ENCODE measurements at regions not wholly inside any gene's neighbourhood (a gene's known extent, or its start where the extent isn't known, plus 50 kb on each side); places are given as distances from the start of the nearest gene placed in this dataset.
A peak's percentile ranks its signal among the peaks of the same experiment; 100 is the strongest.
"Not testable (repeated sequence)": the region's sequence is repeated elsewhere in the genome, so short reads cannot be mapped to it uniquely, and the experiment has no call there.

DNA sequence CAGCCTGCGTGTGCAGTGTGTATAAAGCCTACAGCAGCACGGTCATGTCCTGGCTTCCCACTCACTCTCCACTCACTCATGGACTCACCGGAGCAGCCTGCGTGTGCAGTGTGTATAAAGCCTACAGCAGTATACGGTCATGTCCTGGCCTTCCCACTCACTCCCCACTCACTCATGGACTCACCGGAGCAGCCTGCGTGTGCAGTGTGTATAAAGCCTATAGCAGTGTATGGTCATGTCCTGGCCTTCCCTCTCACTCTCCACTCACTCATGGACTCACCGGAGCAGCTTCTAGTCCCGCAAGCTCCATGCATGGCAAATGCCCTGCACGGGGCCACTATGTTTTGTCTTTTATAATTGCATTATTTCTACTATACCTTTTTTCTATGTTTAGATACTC lies 149.8 kb downstream of the DLL1 start:
- H3K9me3 ChIP-seq (ENCODE audit: insufficient read depth, low read depth, low read length) = peaks cover 29% of the 10 kb centered on the region
- not testable (repeated sequence) for DNase-seq; H3K36me3 ChIP-seq (ENCODE audit: control insufficient read depth in 1 of 2, insufficient read depth in 2 of 2, low read length in 2 of 2); H3K9ac ChIP-seq (ENCODE audit: low read length); H3K4me2 ChIP-seq (ENCODE audit: low read length); H4K91ac ChIP-seq (ENCODE audit: low read depth, low read length); H3K27ac ChIP-seq (ENCODE audit: low read depth, low read length); H2BK120ac ChIP-seq (ENCODE audit: insufficient read depth, low read length, poor library complexity); H2AFZ ChIP-seq (ENCODE audit: insufficient read depth, low read length, poor library complexity); H4K8ac ChIP-seq (ENCODE audit: low read depth, low read length); H3K79me1 ChIP-seq (ENCODE audit: low read length); H2BK12ac ChIP-seq (ENCODE audit: low read length); H3K4ac ChIP-seq (ENCODE audit: low read depth, low read length); H4K12ac ChIP-seq (ENCODE audit: low read depth, low read length); H3K27me3 ChIP-seq (ENCODE audit: insufficient read depth, low read length); H3K18ac ChIP-seq (ENCODE audit: low read length); H3K23ac ChIP-seq (ENCODE audit: low read length); H3K4me3 ChIP-seq (ENCODE audit: low read depth, low read length); H3K14ac ChIP-seq (ENCODE audit: low read length); H2AK5ac ChIP-seq (ENCODE audit: low read length); H3K79me2 ChIP-seq (ENCODE audit: control insufficient read depth, insufficient read depth, low read length, poor library complexity); H2BK5ac ChIP-seq (ENCODE audit: low read depth, low read length, poor library complexity); H3K4me1 ChIP-seq (ENCODE audit: control insufficient read depth in 1 of 2, insufficient read depth in 2 of 2, low read length in 2 of 2)
- WGBS (ENCODE audit: extremely low coverage, insufficient coverage, insufficient read length) = no CpG with 5 or more reads among the region's 10 CpGs

DNA sequence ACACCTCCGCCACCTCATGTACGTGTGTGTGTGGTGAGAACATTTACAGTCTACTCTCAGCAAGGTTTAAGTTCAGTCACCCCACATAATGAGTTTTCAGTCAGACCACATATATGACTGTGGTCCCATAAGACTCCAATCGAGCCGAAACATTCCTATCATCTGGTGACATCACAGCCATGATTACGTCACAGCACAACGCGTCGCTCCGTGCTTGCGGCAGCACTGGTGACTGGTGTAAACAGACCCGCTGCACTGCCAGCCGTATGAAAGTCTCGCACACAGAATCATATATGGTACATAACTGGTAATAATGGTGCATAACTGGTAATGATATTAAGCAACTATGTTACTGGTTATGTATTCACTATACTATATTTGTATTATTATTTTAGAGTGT lies 150.7 kb downstream of the DLL1 start:
- Histone ChIP-seq H3K9ac (ENCODE audit: low read length) (no peak overlapping the region), H4K91ac (ENCODE audit: low read depth, low read length) (no peak overlapping the region), H3K18ac (ENCODE audit: low read length) (no peak overlapping the region), H3K4me1 (ENCODE audit: control insufficient read depth in 1 of 2, insufficient read depth in 2 of 2, low read length in 2 of 2) (peaks cover 4 to 11% of the 10 kb centered on the region in 2 experiments), H2AFZ (ENCODE audit: insufficient read depth, low read length, poor library complexity) (no peak overlapping the region), H3K27ac (ENCODE audit: low read depth, low read length) (no peak overlapping the region), H3K23ac (ENCODE audit: low read length) (no peak overlapping the region), H3K4ac (ENCODE audit: low read depth, low read length) (no peak overlapping the region), H2AK5ac (ENCODE audit: low read length) (no peak overlapping the region), H2BK5ac (ENCODE audit: low read depth, low read length, poor library complexity) (no peak overlapping the region), H3K9me3 (ENCODE audit: insufficient read depth, low read depth, low read length) (peaks cover 34% of the 10 kb centered on the region), H3K79me1 (ENCODE audit: low read length) (no peaks in the 10 kb centered on the region), H2BK12ac (ENCODE audit: low read length) (no peak overlapping the region), H3K27me3 (ENCODE audit: insufficient read depth, low read length) (no peaks in the 10 kb centered on the region), H3K14ac (ENCODE audit: low read length) (no peak overlapping the region), H3K36me3 (ENCODE audit: control insufficient read depth in 1 of 2, insufficient read depth in 2 of 2, low read length in 2 of 2) (no peaks in the 10 kb centered on the region), H4K8ac (ENCODE audit: low read depth, low read length) (no peak overlapping the region), H3K4me3 (ENCODE audit: low read depth, low read length) (no peak overlapping the region), H2BK120ac (ENCODE audit: insufficient read depth, low read length, poor library complexity) (no peak overlapping the region), H4K12ac (ENCODE audit: low read depth, low read length) (no peak overlapping the region), H3K79me2 (ENCODE audit: control insufficient read depth, insufficient read depth, low read length, poor library complexity) (no peaks in the 10 kb centered on the region), H3K4me2 (ENCODE audit: low read length) (no peak overlapping the region)
- DNase-seq = peak in 1 of 2 donors; percentile 17
- WGBS (ENCODE audit: extremely low coverage, insufficient coverage, insufficient read length) = no CpG with 5 or more reads among the region's 13 CpGs

DNA sequence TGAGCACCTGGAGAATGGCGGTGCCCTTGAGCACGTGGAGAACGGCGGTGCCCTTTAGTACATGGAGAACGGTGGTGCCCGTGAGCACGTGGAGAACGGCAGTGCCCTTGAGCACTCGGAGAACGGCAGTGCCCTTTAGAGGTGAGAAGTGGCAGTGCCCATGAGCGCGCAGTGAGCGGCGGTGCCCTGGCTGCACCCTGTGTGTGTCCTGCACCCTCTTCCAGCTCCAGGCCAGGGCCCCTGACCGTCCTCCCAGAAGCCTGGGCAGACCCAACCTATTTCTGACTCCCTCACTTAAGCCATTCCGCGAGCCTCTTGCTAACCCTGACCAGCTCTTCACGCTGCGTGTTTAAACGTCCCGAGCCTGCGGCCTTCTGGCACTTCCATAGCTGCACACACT lies 151.3 kb downstream of the DLL1 start:
- Histone ChIP-seq H3K9me3 (ENCODE audit: insufficient read depth, low read depth, low read length) (peaks cover 37% of the 10 kb centered on the region), H2BK12ac (ENCODE audit: low read length) (no peak overlapping the region), H3K9ac (ENCODE audit: low read length) (no peak overlapping the region), H4K8ac (ENCODE audit: low read depth, low read length) (no peak overlapping the region), H2AFZ (ENCODE audit: insufficient read depth, low read length, poor library complexity) (no peak overlapping the region), H4K91ac (ENCODE audit: low read depth, low read length) (no peak overlapping the region), H3K4me3 (ENCODE audit: low read depth, low read length) (peak overlapping the region; percentile 6), H3K18ac (ENCODE audit: low read length) (no peak overlapping the region), H3K27me3 (ENCODE audit: insufficient read depth, low read length) (no peaks in the 10 kb centered on the region), H3K23ac (ENCODE audit: low read length) (no peak overlapping the region), H3K79me1 (ENCODE audit: low read length) (no peaks in the 10 kb centered on the region), H2AK5ac (ENCODE audit: low read length) (no peak overlapping the region), H3K79me2 (ENCODE audit: control insufficient read depth, insufficient read depth, low read length, poor library complexity) (no peaks in the 10 kb centered on the region), H3K4ac (ENCODE audit: low read depth, low read length) (no peak overlapping the region), H3K27ac (ENCODE audit: low read depth, low read length) (no peak overlapping the region), H3K4me2 (ENCODE audit: low read length) (no peak overlapping the region), H2BK5ac (ENCODE audit: low read depth, low read length, poor library complexity) (no peak overlapping the region), H3K14ac (ENCODE audit: low read length) (no peak overlapping the region), H3K36me3 (ENCODE audit: control insufficient read depth in 1 of 2, insufficient read depth in 2 of 2, low read length in 2 of 2) (no peaks in the 10 kb centered on the region), H3K4me1 (ENCODE audit: control insufficient read depth in 1 of 2, insufficient read depth in 2 of 2, low read length in 2 of 2) (peaks cover 4 to 16% of the 10 kb centered on the region in 2 experiments), H4K12ac (ENCODE audit: low read depth, low read length) (no peak overlapping the region), H2BK120ac (ENCODE audit: insufficient read depth, low read length, poor library complexity) (no peak overlapping the region)
- DNase-seq = no peak
- no CpG with 5 or more reads among the region's 22 CpGs for WGBS (ENCODE audit: extremely low coverage, insufficient coverage, insufficient read length)

DNA sequence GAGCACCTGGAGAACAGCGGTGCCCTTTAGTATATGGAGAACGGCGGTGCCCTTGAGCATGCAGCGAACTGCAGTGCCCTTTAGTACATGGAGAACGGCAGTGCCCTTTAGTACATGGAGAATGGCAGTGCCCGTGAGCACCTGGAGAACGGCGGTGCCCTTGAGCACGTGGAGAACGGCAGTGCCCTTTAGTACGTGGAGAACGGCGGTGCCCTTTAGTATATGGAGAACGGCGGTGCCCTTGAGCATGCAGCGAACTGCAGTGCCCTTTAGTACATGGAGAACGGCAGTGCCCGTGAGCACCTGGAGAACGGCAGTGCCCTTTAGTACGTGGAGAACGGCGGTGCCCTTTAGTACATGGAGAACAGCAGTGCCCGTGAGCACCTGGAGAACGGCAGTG lies 151.8 kb downstream of the DLL1 start:
- H3K4ac ChIP-seq (ENCODE audit: low read depth, low read length); DNase-seq; H3K27ac ChIP-seq (ENCODE audit: low read depth, low read length); H4K91ac ChIP-seq (ENCODE audit: low read depth, low read length); H3K36me3 ChIP-seq (ENCODE audit: control insufficient read depth in 1 of 2, insufficient read depth in 2 of 2, low read length in 2 of 2); H3K79me2 ChIP-seq (ENCODE audit: control insufficient read depth, insufficient read depth, low read length, poor library complexity); H3K4me3 ChIP-seq (ENCODE audit: low read depth, low read length); H2AFZ ChIP-seq (ENCODE audit: insufficient read depth, low read length, poor library complexity); H3K9ac ChIP-seq (ENCODE audit: low read length); H4K12ac ChIP-seq (ENCODE audit: low read depth, low read length); H2AK5ac ChIP-seq (ENCODE audit: low read length); H2BK120ac ChIP-seq (ENCODE audit: insufficient read depth, low read length, poor library complexity); H3K79me1 ChIP-seq (ENCODE audit: low read length); H3K18ac ChIP-seq (ENCODE audit: low read length); H4K8ac ChIP-seq (ENCODE audit: low read depth, low read length); H2BK12ac ChIP-seq (ENCODE audit: low read length); H3K4me2 ChIP-seq (ENCODE audit: low read length); H3K27me3 ChIP-seq (ENCODE audit: insufficient read depth, low read length); H3K14ac ChIP-seq (ENCODE audit: low read length); H3K23ac ChIP-seq (ENCODE audit: low read length); H2BK5ac ChIP-seq (ENCODE audit: low read depth, low read length, poor library complexity): not testable (repeated sequence)
- no CpG with 5 or more reads among the region's 24 CpGs for WGBS (ENCODE audit: extremely low coverage, insufficient coverage, insufficient read length)
- H3K9me3 ChIP-seq (ENCODE audit: insufficient read depth, low read depth, low read length) = peaks cover 37% of the 10 kb centered on the region
- H3K4me1 ChIP-seq (ENCODE audit: control insufficient read depth in 1 of 2, insufficient read depth in 2 of 2, low read length in 2 of 2) = peaks cover 4 to 18% of the 10 kb centered on the region in 2 experiments

Data from trophoblast cell (in vitro differentiated cells and primary cell).